SK-N-SH (cell line): ENCODE measurements at regions not wholly inside any gene's neighbourhood (a gene's known extent, or its start where the extent isn't known, plus 50 kb on each side); places are given as distances from the start of the nearest gene placed in this dataset.
"Not testable (repeated sequence)": the region's sequence is repeated elsewhere in the genome, so short reads cannot be mapped to it uniquely, and the experiment has no call there.

ENCODE experiments used
- CTCF ChIA-PET: fragments of 300-600, 350-600 bp; formaldehyde crosslinking; extraction: SDS; loops from one replicate; lab custom pipeline; 2021; lab: Yijun Ruan, JAX
- POLR2A ChIA-PET: fragments of 350-600 bp; sonication (Branson Sonifier 250); formaldehyde crosslinking; extraction: SDS; loops from one replicate; lab custom pipeline; 2020; ENCODE audit warnings: antibody characterized with exemption, inconsistent platforms; lab: Yijun Ruan, JAX
- DNase-seq: peaks from one replicate; pipeline ENCODE4 v3.0.0; 2012
- H2AFZ ChIP-seq: fragments of 200-600 bp; sonication (generic); 2 replicates; pipeline ENCODE4 v1.8.1; 2016; ENCODE audit warnings: antibody characterized with exemption, mild to moderate bottlenecking, low read depth
- H3F3A ChIP-seq: fragments of 200-600 bp; sonication (generic); replicated peaks from 2 replicates; pipeline ENCODE3; 2016; ENCODE audit warnings: antibody characterized with exemption, mild to moderate bottlenecking; ENCODE audit not compliant: insufficient read depth
- H3K27ac ChIP-seq, 2 experiments: fragments of 200-500 bp in 1 of 2; fragments of 200-600 bp in 1 of 2; sonication (Bioruptor generic) in 1 of 2; sonication (generic), shearing (Covaris generic) in 1 of 2; 2 replicates each; pipeline versions ENCODE4 v1.5.1 to v1.6.1; 2014 to 2016; ENCODE audit warnings: low read depth in 2 of 2, inconsistent platforms in 1 of 2, low read length in 1 of 2, mild to moderate bottlenecking in 1 of 2, mixed read lengths in 1 of 2
- H3K27me3 ChIP-seq: fragments of 200-600 bp; sonication (generic), shearing (Covaris generic); 2 replicates; pipeline ENCODE4 v1.6.1; 2016; ENCODE audit warnings: mixed run types; ENCODE audit not compliant: insufficient read depth
- H3K36me3 ChIP-seq, 2 experiments: fragments of 200-500 bp in 1 of 2; fragments of 200-600 bp in 1 of 2; sonication (Bioruptor generic) in 1 of 2; sonication (generic) in 1 of 2; replicated peaks in 1 of 2; 2 replicates each; pipeline versions ENCODE3 to v1.5.1; 2014 to 2016; ENCODE audit warnings: low read length in 1 of 2, mild to moderate bottlenecking in 1 of 2; ENCODE audit not compliant: insufficient read depth in 2 of 2, control insufficient read depth in 1 of 2
- H3K4me1 ChIP-seq, 2 experiments: fragments of 200-500 bp in 1 of 2; fragments of 200-600 bp in 1 of 2; sonication (Bioruptor generic) in 1 of 2; sonication (generic), shearing (Covaris generic) in 1 of 2; 2 replicates each; pipeline versions ENCODE4 v1.5.1 to v1.6.1; 2014 to 2016; ENCODE audit warnings: low read depth in 1 of 2, low read length in 1 of 2, mixed run types in 1 of 2; ENCODE audit not compliant: insufficient read depth in 2 of 2, control insufficient read depth in 1 of 2
- H3K4me2 ChIP-seq: fragments of 200-600 bp; sonication (generic), shearing (Covaris generic); 2 replicates; pipeline ENCODE4 v1.6.1; 2017; ENCODE audit warnings: mixed run types
- H3K4me3 ChIP-seq, 2 experiments: fragments of 200-500 bp in 1 of 2; fragments of 200-600 bp in 1 of 2; sonication (Bioruptor generic) in 1 of 2; sonication (generic), shearing (Covaris generic) in 1 of 2; 2 replicates each; pipeline versions ENCODE4 v1.5.1 to v1.8.1; 2014 to 2016; ENCODE audit warnings: low read depth in 2 of 2, inconsistent platforms in 1 of 2, low read length in 1 of 2, mild to moderate bottlenecking in 1 of 2, mixed read lengths in 1 of 2, moderate library complexity in 1 of 2
- H3K79me2 ChIP-seq: fragments of 200-600 bp; sonication (generic); 2 replicates; pipeline ENCODE4 v1.8.1; 2017; ENCODE audit warnings: mild to moderate bottlenecking; ENCODE audit not compliant: insufficient read depth
- H3K9ac ChIP-seq: fragments of 200-600 bp; sonication (generic); 2 replicates; pipeline ENCODE4 v1.6.1; 2017; ENCODE audit warnings: mixed run types
- H3K9me2 ChIP-seq: fragments of 200-600 bp; sonication (generic); 2 replicates; pipeline ENCODE4 v1.6.1; 2017; ENCODE audit warnings: mixed run types
- H3K9me3 ChIP-seq: fragments of 200-600 bp; sonication (generic); 2 replicates; pipeline ENCODE4 v1.6.1; 2017; ENCODE audit warnings: mixed run types, mild to moderate bottlenecking, moderate library complexity
- H4K20me1 ChIP-seq: fragments of 200-600 bp; sonication (generic); 2 replicates; pipeline ENCODE4 v1.6.1; 2017; ENCODE audit warnings: mild to moderate bottlenecking, mixed run types; ENCODE audit not compliant: insufficient read depth
- CHD2 ChIP-seq: fragments of 150-350 bp; IDR thresholded peaks from 2 replicates; pipeline ENCODE4 v1.6.1; 2018; ENCODE audit warnings: low read length; ENCODE audit not compliant: partially characterized antibody
- CTCF ChIP-seq: fragments of 200-600 bp; sonication (generic); IDR thresholded peaks from 2 replicates; pipeline ENCODE4 v1.6.1; 2017; ENCODE audit warnings: antibody characterized with exemption, mild to moderate bottlenecking, moderate library complexity
- ELF1 ChIP-seq: IDR thresholded peaks from 2 replicates; pipeline ENCODE4 v1.4.0; 2012
- FOSL2 ChIP-seq: IDR thresholded peaks from 2 replicates; pipeline ENCODE4 v1.4.0; 2012; ENCODE audit warnings: low read depth, mild to moderate bottlenecking, moderate library complexity, borderline replicate concordance
- FOXJ3 ChIP-seq: sonication (generic); formaldehyde crosslinking; IDR thresholded peaks from 2 replicates; pipeline ENCODE4 v1.5.1; 2020; ENCODE audit warnings: mild to moderate bottlenecking, missing genetic modification reagents
- MEF2A ChIP-seq: IDR thresholded peaks from 2 replicates; pipeline ENCODE4 v1.4.0; 2012; ENCODE audit warnings: low read depth, borderline replicate concordance
- MXI1 ChIP-seq: IDR thresholded peaks from 2 replicates; pipeline ENCODE4 v1.6.1; 2012; ENCODE audit warnings: mild to moderate bottlenecking, low read depth, low read length, improper control_type of control experiment
- NRF1 ChIP-seq: IDR thresholded peaks from 2 replicates; pipeline ENCODE4 v1.6.1; 2012; ENCODE audit warnings: low read depth, mild to moderate bottlenecking, low read length
- RCOR1 ChIP-seq: fragments of 150-350 bp; IDR thresholded peaks from 2 replicates; pipeline ENCODE4 v1.6.1; 2017; ENCODE audit warnings: antibody characterized with exemption, low read length
- SIN3A ChIP-seq: IDR thresholded peaks from 2 replicates; pipeline ENCODE4 v1.6.1; 2012; ENCODE audit warnings: low read depth, mild to moderate bottlenecking, low read length, moderate library complexity, borderline replicate concordance
- TCF12 ChIP-seq: IDR thresholded peaks from 2 replicates; pipeline ENCODE4 v1.4.0; 2012
- USF2 ChIP-seq: fragments of 150-350 bp; IDR thresholded peaks from 2 replicates; pipeline ENCODE4 v1.6.1; 2017; ENCODE audit warnings: antibody characterized with exemption, low read length, low read depth, borderline replicate concordance
- WGBS: methylation state at CpG from one replicate; pipeline ENCODE4 v1.1.6; 2017; ENCODE audit warnings: low lambda C conversion rate; 5-methylcytosine and 5-hydroxymethylcytosine counted together

GRCh38 chr1:5727191-5727590 is 265.0 kb downstream of the NPHP4 start:
- H3K27ac ChIP-seq = no peak overlapping the region
- POLR2A ChIA-PET = no interaction called here
- DNase-seq = no peak
- H3K4me2 ChIP-seq = no peak overlapping the region
- H2AFZ ChIP-seq = no peak overlapping the region
- H3K27me3 ChIP-seq = no peaks in the 10 kb centered on the region
- no peak overlapping the region for H3K4me3 ChIP-seq
- H3K79me2 ChIP-seq = no peaks in the 10 kb centered on the region
- no peak overlapping the region for H3K9ac ChIP-seq
- H3K9me3 ChIP-seq = no peaks in the 10 kb centered on the region
- TF ChIP-seq CTCF (no peak), MXI1 (no peak), RCOR1 (no peak), NRF1 (no peak), FOSL2 (no peak), ELF1 (no peak), SIN3A (no peak), TCF12 (no peak), FOXJ3 (CRISPR knock-in tag) (no peak), USF2 (no peak), CHD2 (no peak), MEF2A (no peak)
- peaks cover 0 to 32% of the 10 kb centered on the region in 2 experiments; a peak in 1 of 4 replicates for H3K4me1 ChIP-seq
- H3K36me3 ChIP-seq = no peaks in the 10 kb centered on the region
- CTCF ChIA-PET = interaction anchor here (1.0 to 5.2 kb wide), 3 partner anchors 15 to 81 kb away, joined by 3 to 42 read pairs (median 4); no protein-coding TSS in a partner anchor
- H3K9me2 ChIP-seq = no peaks in the 10 kb centered on the region
- no peaks in the 10 kb centered on the region for H3F3A ChIP-seq
- no peaks in the 10 kb centered on the region for H4K20me1 ChIP-seq

- H3K27ac ChIP-seq, H3K9me3 ChIP-seq, H2AFZ ChIP-seq, DNase-seq, H3K9ac ChIP-seq, H3F3A ChIP-seq, POLR2A ChIA-PET, H3K4me2 ChIP-seq, H4K20me1 ChIP-seq, H3K36me3 ChIP-seq, H3K4me3 ChIP-seq, H3K27me3 ChIP-seq, H3K9me2 ChIP-seq, H3K79me2 ChIP-seq: not testable (repeated sequence)
- peaks cover 0 to 34% of the 10 kb centered on the region in 2 experiments; a peak in 1 of 4 replicates for H3K4me1 ChIP-seq
- 24% methylated on average over 6 of the region's 13 CpGs for WGBS
- CTCF ChIA-PET = interaction anchor here (0.9 to 5.2 kb wide), 3 partner anchors 19 to 80 kb away, joined by 3 to 42 read pairs (median 3); no protein-coding TSS in a partner anchor
Measured at GRCh38 chr1:5726586-5727184, 265.5 kb downstream of the NPHP4 start.
